ENCODE measurements at regions not wholly inside any gene's neighbourhood (a gene's known extent, or its start where the extent isn't known, plus 50 kb on each side); places are given as distances from the start of the nearest gene placed in this dataset.
A peak's percentile ranks its signal among the peaks of the same experiment; 100 is the strongest.

DNA sequence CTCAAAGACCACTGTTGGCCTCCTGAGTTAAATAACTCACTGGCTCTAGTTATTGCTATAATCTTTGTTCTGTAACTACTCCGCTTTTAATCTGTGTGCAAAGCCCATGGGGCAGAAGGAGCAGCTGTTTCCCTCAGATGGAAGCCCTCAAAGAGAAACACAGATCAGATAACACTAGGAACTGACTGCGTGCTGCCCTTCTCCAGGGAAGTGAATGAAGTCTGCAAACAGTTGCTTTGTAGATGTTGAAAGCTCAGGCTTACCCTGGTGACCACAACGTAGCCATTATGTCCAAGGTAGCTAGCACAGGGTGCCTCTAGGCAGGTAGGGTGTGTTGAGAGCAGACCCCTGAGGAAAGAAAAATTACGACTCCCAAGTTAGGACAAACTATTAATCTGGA, 152.3 kb upstream of the STAC start:
- Mint-ChIP-seq H3K9me3 (no peaks in the 10 kb centered on the region), H3K27ac (peak overlapping the region; percentile 10), H3K27me3 (peaks cover 10% of the 10 kb centered on the region), H3K36me3 (no peaks in the 10 kb centered on the region), H3K4me3 (no peak overlapping the region), H3K4me1 (ENCODE audit: unreplicated experiment) (peaks cover 6% of the 10 kb centered on the region)
- TF ChIP-seq, protein P1, sequence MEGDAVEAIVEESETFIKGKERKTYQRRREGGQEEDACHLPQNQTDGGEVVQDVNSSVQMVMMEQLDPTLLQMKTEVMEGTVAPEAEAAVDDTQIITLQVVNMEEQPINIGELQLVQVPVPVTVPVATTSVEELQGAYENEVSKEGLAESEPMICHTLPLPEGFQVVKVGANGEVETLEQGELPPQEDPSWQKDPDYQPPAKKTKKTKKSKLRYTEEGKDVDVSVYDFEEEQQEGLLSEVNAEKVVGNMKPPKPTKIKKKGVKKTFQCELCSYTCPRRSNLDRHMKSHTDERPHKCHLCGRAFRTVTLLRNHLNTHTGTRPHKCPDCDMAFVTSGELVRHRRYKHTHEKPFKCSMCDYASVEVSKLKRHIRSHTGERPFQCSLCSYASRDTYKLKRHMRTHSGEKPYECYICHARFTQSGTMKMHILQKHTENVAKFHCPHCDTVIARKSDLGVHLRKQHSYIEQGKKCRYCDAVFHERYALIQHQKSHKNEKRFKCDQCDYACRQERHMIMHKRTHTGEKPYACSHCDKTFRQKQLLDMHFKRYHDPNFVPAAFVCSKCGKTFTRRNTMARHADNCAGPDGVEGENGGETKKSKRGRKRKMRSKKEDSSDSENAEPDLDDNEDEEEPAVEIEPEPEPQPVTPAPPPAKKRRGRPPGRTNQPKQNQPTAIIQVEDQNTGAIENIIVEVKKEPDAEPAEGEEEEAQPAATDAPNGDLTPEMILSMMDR (conservative IDR thresholded peaks at IDR 0.05) = no peak
- no peak for DNase-seq (ENCODE audit: extremely low spot score, unreplicated experiment)

GRCh38 chr3:36229496-36229895, 150.8 kb upstream of the STAC start:
- no peak overlapping the region for H3K27ac Mint-ChIP-seq
- DNase-seq (ENCODE audit: extremely low spot score, unreplicated experiment) = no peak
- no peaks in the 10 kb centered on the region for H3K36me3 Mint-ChIP-seq
- TF ChIP-seq, protein P1 (conservative IDR thresholded peaks at IDR 0.05) = no peak
- no peak overlapping the region for H3K4me3 Mint-ChIP-seq
- peaks cover 6% of the 10 kb centered on the region for H3K4me1 Mint-ChIP-seq (ENCODE audit: unreplicated experiment)
- no peaks in the 10 kb centered on the region for H3K9me3 Mint-ChIP-seq
- H3K27me3 Mint-ChIP-seq = peaks cover 15% of the 10 kb centered on the region

GRCh38 chr3:36232797-36233489, 147.4 kb upstream of the STAC start:
- DNase-seq (ENCODE audit: extremely low spot score, unreplicated experiment) = no peak
- TF ChIP-seq, protein P1 (conservative IDR thresholded peaks at IDR 0.05) = no peak
- H3K4me3 Mint-ChIP-seq = no peak overlapping the region
- H3K27me3 Mint-ChIP-seq = peaks cover 15% of the 10 kb centered on the region
- H3K36me3 Mint-ChIP-seq = peaks cover 3% of the 10 kb centered on the region
- peaks cover 14% of the 10 kb centered on the region for H3K9me3 Mint-ChIP-seq
- H3K27ac Mint-ChIP-seq = no peak overlapping the region
- H3K4me1 Mint-ChIP-seq (ENCODE audit: unreplicated experiment) = peaks cover 5% of the 10 kb centered on the region

DNA sequence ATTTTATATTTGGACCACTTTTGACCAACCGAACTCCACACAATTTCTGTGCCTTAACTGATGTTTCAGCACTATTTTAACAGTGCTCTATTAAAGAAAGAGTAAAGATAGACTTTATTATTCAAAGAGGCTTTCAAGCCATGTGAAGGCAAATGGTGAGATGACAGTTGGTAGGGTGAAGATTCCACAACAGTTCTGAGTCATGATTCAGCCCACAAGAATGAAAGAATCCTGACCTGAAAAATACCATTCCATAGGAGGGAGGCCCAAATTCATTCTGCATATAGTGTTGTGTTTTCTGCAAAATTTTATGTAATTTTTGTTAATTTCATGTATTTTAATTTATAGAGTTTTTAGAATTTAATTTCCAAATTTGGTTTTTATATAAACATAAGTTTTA, 135.6 kb upstream of the STAC start:
- no peak overlapping the region for H3K4me3 Mint-ChIP-seq
- TF ChIP-seq, protein P1 (conservative IDR thresholded peaks at IDR 0.05) = no peak
- no peaks in the 10 kb centered on the region for H3K36me3 Mint-ChIP-seq
- H3K4me1 Mint-ChIP-seq (ENCODE audit: unreplicated experiment) = no peaks in the 10 kb centered on the region
- no peaks in the 10 kb centered on the region for H3K9me3 Mint-ChIP-seq
- H3K27ac Mint-ChIP-seq = no peak overlapping the region
- no peak for DNase-seq (ENCODE audit: extremely low spot score, unreplicated experiment)
- H3K27me3 Mint-ChIP-seq = no peaks in the 10 kb centered on the region

GRCh38 chr3:36248374-36248773, 131.9 kb upstream of the STAC start:
- peaks cover 13% of the 10 kb centered on the region for H3K9me3 Mint-ChIP-seq
- no peak overlapping the region for H3K27ac Mint-ChIP-seq
- TF ChIP-seq, protein P1 (conservative IDR thresholded peaks at IDR 0.05) = no peak
- no peak for DNase-seq (ENCODE audit: extremely low spot score, unreplicated experiment)
- no peaks in the 10 kb centered on the region for H3K36me3 Mint-ChIP-seq
- no peaks in the 10 kb centered on the region for H3K27me3 Mint-ChIP-seq
- H3K4me1 Mint-ChIP-seq (ENCODE audit: unreplicated experiment) = no peaks in the 10 kb centered on the region
- no peak overlapping the region for H3K4me3 Mint-ChIP-seq
